HEK293 (cell line): ENCODE measurements at regions not wholly inside any gene's neighbourhood (a gene's known extent, or its start where the extent isn't known, plus 50 kb on each side); places are given as distances from the start of the nearest gene placed in this dataset.

ENCODE experiments used
- CTCF ChIA-PET: fragments of 350-600 bp; formaldehyde crosslinking; extraction: SDS; loops from one replicate; lab custom pipeline; 2021; ENCODE audit warnings: antibody characterized with exemption; lab: Yijun Ruan, JAX
- POLR2A ChIA-PET: fragments of 300-600 bp; formaldehyde crosslinking; extraction: SDS; loops from one replicate; lab custom pipeline; 2020; ENCODE audit warnings: antibody characterized with exemption, inconsistent platforms; lab: Yijun Ruan, JAX
- H3K27ac ChIP-seq: fragments of 200-500 bp; sonication (Bioruptor generic); 2 replicates; pipeline ENCODE4 v1.5.1; 2014; ENCODE audit warnings: low read depth, low read length, control low read depth, inconsistent platforms; ENCODE audit errors: extremely low read depth
- H3K36me3 ChIP-seq, 2 experiments: fragments of 200-500 bp in 1 of 2; sonication (Bioruptor generic) in 1 of 2; 1 replicate in 1 of 2; 2 replicates in 1 of 2; pipeline ENCODE4 v1.5.1; 2014 to 2017; ENCODE audit warnings: inconsistent platforms in 2 of 2, low read length in 2 of 2; ENCODE audit not compliant: control insufficient read depth in 2 of 2, insufficient read depth in 1 of 2
- H3K4me1 ChIP-seq: fragments of 200-500 bp; sonication (Bioruptor generic); 2 replicates; pipeline ENCODE4 v1.5.1; 2014; ENCODE audit warnings: mild to moderate bottlenecking, low read length, inconsistent platforms; ENCODE audit not compliant: control insufficient read depth, insufficient read depth
- H3K4me3 ChIP-seq: 2 replicates; pipeline ENCODE4 v1.5.1; 2011; ENCODE audit warnings: low read depth, mild to moderate bottlenecking, control low read depth, low read length, moderate library complexity
- H3K9me3 ChIP-seq: fragments of 200-500 bp; sonication (Bioruptor generic); 2 replicates; pipeline ENCODE4 v1.5.1; 2014; ENCODE audit warnings: low read depth, low read length, inconsistent platforms; ENCODE audit not compliant: control insufficient read depth, insufficient read depth
- EGR2 ChIP-seq: fragments of 450-650 bp; formaldehyde crosslinking; IDR thresholded peaks from 2 replicates; pipeline ENCODE4 v1.5.1; 2016; ENCODE audit warnings: low read depth, missing biosample characterization, missing genetic modification characterization
- FEZF1 ChIP-seq: fragments of 450-650 bp; formaldehyde crosslinking; IDR thresholded peaks from 2 replicates; pipeline ENCODE4 v1.5.1; 2016; ENCODE audit warnings: missing biosample characterization, missing genetic modification characterization
- KLF17 ChIP-seq: fragments of 450-650 bp; formaldehyde crosslinking; IDR thresholded peaks from 2 replicates; pipeline ENCODE4 v1.5.1; 2016; ENCODE audit warnings: missing biosample characterization, missing genetic modification characterization
- OSR2 ChIP-seq: fragments of 450-650 bp; formaldehyde crosslinking; IDR thresholded peaks from 2 replicates; pipeline ENCODE4 v1.5.1; 2016; ENCODE audit warnings: missing biosample characterization, missing genetic modification characterization
- PATZ1 ChIP-seq: fragments of 450-650 bp; formaldehyde crosslinking; IDR thresholded peaks from 2 replicates; pipeline ENCODE4 v1.5.1; 2016; ENCODE audit warnings: missing biosample characterization, missing genetic modification characterization
- PRDM1 ChIP-seq: fragments of 450-650 bp; formaldehyde crosslinking; IDR thresholded peaks from 2 replicates; pipeline ENCODE4; 2016; ENCODE audit warnings: missing biosample characterization, missing genetic modification characterization
- SP2 ChIP-seq: fragments of 450-650 bp; formaldehyde crosslinking; IDR thresholded peaks from 2 replicates; pipeline ENCODE4 v1.5.1; 2016; ENCODE audit warnings: missing biosample characterization, missing genetic modification characterization
- SP7 ChIP-seq: fragments of 450-650 bp; formaldehyde crosslinking; IDR thresholded peaks from 2 replicates; pipeline ENCODE4 v1.5.1; 2016; ENCODE audit warnings: missing biosample characterization, missing genetic modification characterization
- WT1 ChIP-seq: fragments of 450-650 bp; formaldehyde crosslinking; IDR thresholded peaks from 2 replicates; pipeline ENCODE4 v1.5.1; 2016; ENCODE audit warnings: missing biosample characterization, missing genetic modification characterization
- ZBTB20 ChIP-seq: fragments of 450-650 bp; formaldehyde crosslinking; IDR thresholded peaks from 2 replicates; pipeline ENCODE4 v1.5.1; 2016; ENCODE audit warnings: missing biosample characterization, missing genetic modification characterization
- ZFHX2 ChIP-seq: fragments of 450-650 bp; formaldehyde crosslinking; conservative IDR thresholded peaks from 2 replicates; pipeline ENCODE4 v1.5.1; 2016; ENCODE audit warnings: missing biosample characterization, missing genetic modification characterization
- ZIC2 ChIP-seq: fragments of 450-650 bp; formaldehyde crosslinking; IDR thresholded peaks from 2 replicates; pipeline ENCODE4 v1.5.1; 2016; ENCODE audit warnings: missing biosample characterization, missing genetic modification characterization
- ZNF202 ChIP-seq: fragments of 450-650 bp; formaldehyde crosslinking; IDR thresholded peaks from 2 replicates; pipeline ENCODE4 v1.5.1; 2016; ENCODE audit warnings: missing biosample characterization, missing genetic modification characterization, borderline replicate concordance
- ZNF24 ChIP-seq: fragments of 450-650 bp; formaldehyde crosslinking; IDR thresholded peaks from 2 replicates; pipeline ENCODE4 v1.5.1; 2016; ENCODE audit warnings: missing biosample characterization, missing genetic modification characterization
- ZNF292 ChIP-seq: fragments of 450-650 bp; formaldehyde crosslinking; IDR thresholded peaks from 2 replicates; pipeline ENCODE4 v1.5.1; 2016; ENCODE audit warnings: low read depth, missing biosample characterization, missing genetic modification characterization, borderline replicate concordance
- ZNF341 ChIP-seq: fragments of 450-650 bp; formaldehyde crosslinking; IDR thresholded peaks from 2 replicates; pipeline ENCODE4; 2016; ENCODE audit warnings: low read depth, missing biosample characterization, missing genetic modification characterization
- ZNF404 ChIP-seq: fragments of 450-650 bp; formaldehyde crosslinking; IDR thresholded peaks from 2 replicates; pipeline ENCODE4 v1.5.1; 2017; ENCODE audit warnings: missing biosample characterization, missing genetic modification characterization
- ZNF488 ChIP-seq: fragments of 450-650 bp; formaldehyde crosslinking; IDR thresholded peaks from 2 replicates; pipeline ENCODE4 v1.5.1; 2016; ENCODE audit warnings: missing biosample characterization, missing genetic modification characterization
- ZNF529 ChIP-seq: fragments of 450-650 bp; formaldehyde crosslinking; IDR thresholded peaks from 2 replicates; pipeline ENCODE4 v1.5.1; 2017; ENCODE audit warnings: missing genetic modification characterization, missing biosample characterization; ENCODE audit not compliant: insufficient replicate concordance
- ZNF561 ChIP-seq: fragments of 450-650 bp; IDR thresholded peaks from 2 replicates; pipeline ENCODE4 v1.5.1; 2018; ENCODE audit warnings: missing biosample characterization, missing genetic modification characterization, borderline replicate concordance
- ZNF768 ChIP-seq: fragments of 450-650 bp; formaldehyde crosslinking; IDR thresholded peaks from 2 replicates; pipeline ENCODE4 v1.5.1; 2018; ENCODE audit warnings: missing biosample characterization, mild to moderate bottlenecking, missing genetic modification characterization
- ZSCAN16 ChIP-seq: fragments of 450-650 bp; formaldehyde crosslinking; IDR thresholded peaks from 2 replicates; pipeline ENCODE4 v1.5.1; 2016; ENCODE audit warnings: missing biosample characterization, missing genetic modification characterization
- ZSCAN23 ChIP-seq: fragments of 450-650 bp; formaldehyde crosslinking; IDR thresholded peaks from 2 replicates; pipeline ENCODE4 v1.5.1; 2016; ENCODE audit warnings: missing biosample characterization, missing genetic modification characterization
- ZSCAN30 ChIP-seq: fragments of 450-650 bp; IDR thresholded peaks from 2 replicates; pipeline ENCODE4 v1.5.1; 2018; ENCODE audit warnings: missing biosample characterization, mild to moderate bottlenecking, missing genetic modification characterization, moderate library complexity
- ZSCAN5A ChIP-seq: fragments of 450-650 bp; formaldehyde crosslinking; IDR thresholded peaks from 2 replicates; pipeline ENCODE4 v1.5.1; 2016; ENCODE audit warnings: missing biosample characterization, missing genetic modification characterization
- TF ChIP-seq, protein P1 (sequence below): fragments of 450-650 bp; formaldehyde crosslinking; IDR thresholded peaks from 2 replicates; pipeline ENCODE4 v1.5.1; 2016; ENCODE audit warnings: missing biosample characterization, missing genetic modification characterization, borderline replicate concordance
- TF ChIP-seq, protein P2 (sequence below): fragments of 450-650 bp; formaldehyde crosslinking; IDR thresholded peaks from 2 replicates; pipeline ENCODE4 v1.5.1; 2016; ENCODE audit warnings: missing biosample characterization, missing genetic modification characterization

- ChIA-PET CTCF (interaction anchor here (2.3 kb wide), 1 partner anchor 132 kb away, joined by 11 read pairs; no protein-coding TSS in a partner anchor), POLR2A (no interaction called here)
- peak overlapping the region; percentile 28; the same call in 1 of the 2 replicates for H3K27ac ChIP-seq
- H3K4me3 ChIP-seq = no peak overlapping the region
- H3K9me3 ChIP-seq = no peaks in the 10 kb centered on the region
- no peaks in the 10 kb centered on the region for H3K36me3 ChIP-seq
- peaks cover 8% of the 10 kb centered on the region for H3K4me1 ChIP-seq
- TF ChIP-seq ZNF404 (no peak), ZNF529 (tag by site-specific recombination) (no peak), EGR2 (tag by site-specific recombination) (peak; percentile 30), ZSCAN5A (tag by site-specific recombination) (no peak), PATZ1 (peak; percentile 30; the same call in 1 of the 2 replicates), ZNF561 (tag by site-specific recombination) (no peak), ZNF292 (tag by site-specific recombination) (no peak), ZBTB20 (tag by site-specific recombination) (peak; percentile 65; the same call in 1 of the 2 replicates), ZNF341 (tag by site-specific recombination) (no peak), ZNF768 (tag by site-specific recombination) (no peak), ZNF24 (tag by site-specific recombination) (no peak), ZFHX2 (peak; percentile 48), SP7 (tag by site-specific recombination) (0 out of 2 replicates have a peak, but pooled peaks have one; percentile 32), ZSCAN16 (no peak), PRDM1 (no peak), OSR2 (tag by site-specific recombination) (no peak), ZNF488 (tag by site-specific recombination) (no peak), KLF17 (tag by site-specific recombination) (peak; percentile 97), ZSCAN30 (no peak), ZIC2 (peak; percentile 41), ZSCAN23 (no peak), SP2 (tag by site-specific recombination) (peak; percentile 39), ZNF202 (tag by site-specific recombination) (no peak), WT1 (tag by site-specific recombination) (peak; percentile 40; the same call in 1 of the 2 replicates), FEZF1 (tag by site-specific recombination) (no peak)
- TF ChIP-seq, protein P1, sequence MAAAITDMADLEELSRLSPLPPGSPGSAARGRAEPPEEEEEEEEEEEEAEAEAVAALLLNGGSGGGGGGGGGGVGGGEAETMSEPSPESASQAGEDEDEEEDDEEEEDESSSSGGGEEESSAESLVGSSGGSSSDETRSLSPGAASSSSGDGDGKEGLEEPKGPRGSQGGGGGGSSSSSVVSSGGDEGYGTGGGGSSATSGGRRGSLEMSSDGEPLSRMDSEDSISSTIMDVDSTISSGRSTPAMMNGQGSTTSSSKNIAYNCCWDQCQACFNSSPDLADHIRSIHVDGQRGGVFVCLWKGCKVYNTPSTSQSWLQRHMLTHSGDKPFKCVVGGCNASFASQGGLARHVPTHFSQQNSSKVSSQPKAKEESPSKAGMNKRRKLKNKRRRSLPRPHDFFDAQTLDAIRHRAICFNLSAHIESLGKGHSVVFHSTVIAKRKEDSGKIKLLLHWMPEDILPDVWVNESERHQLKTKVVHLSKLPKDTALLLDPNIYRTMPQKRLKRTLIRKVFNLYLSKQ (tag by site-specific recombination) = no peak
- TF ChIP-seq, protein P2, sequence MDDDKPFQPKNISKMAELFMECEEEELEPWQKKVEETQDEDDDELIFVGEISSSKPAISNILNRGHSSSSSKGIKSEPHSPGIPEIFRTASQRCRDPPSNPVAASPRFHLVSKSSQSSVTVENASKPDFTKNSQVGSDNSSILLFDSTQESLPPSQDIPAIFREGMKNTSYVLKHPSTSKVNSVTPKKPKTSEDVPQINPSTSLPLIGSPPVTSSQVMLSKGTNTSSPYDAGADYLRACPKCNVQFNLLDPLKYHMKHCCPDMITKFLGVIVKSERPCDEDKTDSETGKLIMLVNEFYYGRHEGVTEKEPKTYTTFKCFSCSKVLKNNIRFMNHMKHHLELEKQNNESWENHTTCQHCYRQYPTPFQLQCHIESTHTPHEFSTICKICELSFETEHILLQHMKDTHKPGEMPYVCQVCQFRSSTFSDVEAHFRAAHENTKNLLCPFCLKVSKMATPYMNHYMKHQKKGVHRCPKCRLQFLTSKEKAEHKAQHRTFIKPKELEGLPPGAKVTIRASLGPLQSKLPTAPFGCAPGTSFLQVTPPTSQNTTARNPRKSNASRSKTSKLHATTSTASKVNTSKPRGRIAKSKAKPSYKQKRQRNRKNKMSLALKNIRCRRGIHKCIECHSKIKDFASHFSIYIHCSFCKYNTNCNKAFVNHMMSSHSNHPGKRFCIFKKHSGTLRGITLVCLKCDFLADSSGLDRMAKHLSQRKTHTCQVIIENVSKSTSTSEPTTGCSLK (tag by site-specific recombination) = no peak
Measured at GRCh38 chr1:47578026-47578720, 140.3 kb downstream of the FOXD2 start.
